WI38 (cell line): ENCODE measurements at regions not wholly inside any gene's neighbourhood (a gene's known extent, or its start where the extent isn't known, plus 50 kb on each side); places are given as distances from the start of the nearest gene placed in this dataset.

Experiments used
- H3K4me3 ChIP-seq: 2 replicates; pipeline ENCODE4 v1.5.1; 2011; ENCODE audit warnings: low read depth, mild to moderate bottlenecking, control low read depth, low read length
- TF ChIP-seq, protein P1 (sequence below): IDR thresholded peaks from 2 replicates; pipeline ENCODE4 v1.5.1; 2012; ENCODE audit warnings: low read depth, mild to moderate bottlenecking, control low read depth, low read length

DNA sequence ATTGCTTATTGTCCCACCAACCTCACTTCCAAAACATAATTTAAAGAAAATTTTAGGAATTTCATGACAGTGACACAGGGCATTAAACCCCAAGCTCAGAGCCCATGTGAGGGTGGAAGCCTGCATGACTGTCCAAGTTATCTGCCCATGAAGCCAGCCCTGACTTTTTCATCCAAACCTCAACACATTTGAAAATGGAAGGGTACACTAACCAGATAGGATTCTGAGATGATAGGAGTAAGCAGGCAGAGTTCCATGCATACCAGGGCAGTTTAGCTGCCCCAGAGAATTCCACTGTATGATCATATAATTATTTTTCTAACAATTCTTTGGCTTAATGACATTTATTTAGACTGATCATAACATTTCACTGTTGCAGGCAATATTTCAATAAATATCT, 986.0 kb downstream of the TTLL7 start:
- TF ChIP-seq, protein P1, sequence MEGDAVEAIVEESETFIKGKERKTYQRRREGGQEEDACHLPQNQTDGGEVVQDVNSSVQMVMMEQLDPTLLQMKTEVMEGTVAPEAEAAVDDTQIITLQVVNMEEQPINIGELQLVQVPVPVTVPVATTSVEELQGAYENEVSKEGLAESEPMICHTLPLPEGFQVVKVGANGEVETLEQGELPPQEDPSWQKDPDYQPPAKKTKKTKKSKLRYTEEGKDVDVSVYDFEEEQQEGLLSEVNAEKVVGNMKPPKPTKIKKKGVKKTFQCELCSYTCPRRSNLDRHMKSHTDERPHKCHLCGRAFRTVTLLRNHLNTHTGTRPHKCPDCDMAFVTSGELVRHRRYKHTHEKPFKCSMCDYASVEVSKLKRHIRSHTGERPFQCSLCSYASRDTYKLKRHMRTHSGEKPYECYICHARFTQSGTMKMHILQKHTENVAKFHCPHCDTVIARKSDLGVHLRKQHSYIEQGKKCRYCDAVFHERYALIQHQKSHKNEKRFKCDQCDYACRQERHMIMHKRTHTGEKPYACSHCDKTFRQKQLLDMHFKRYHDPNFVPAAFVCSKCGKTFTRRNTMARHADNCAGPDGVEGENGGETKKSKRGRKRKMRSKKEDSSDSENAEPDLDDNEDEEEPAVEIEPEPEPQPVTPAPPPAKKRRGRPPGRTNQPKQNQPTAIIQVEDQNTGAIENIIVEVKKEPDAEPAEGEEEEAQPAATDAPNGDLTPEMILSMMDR = no peak

DNA sequence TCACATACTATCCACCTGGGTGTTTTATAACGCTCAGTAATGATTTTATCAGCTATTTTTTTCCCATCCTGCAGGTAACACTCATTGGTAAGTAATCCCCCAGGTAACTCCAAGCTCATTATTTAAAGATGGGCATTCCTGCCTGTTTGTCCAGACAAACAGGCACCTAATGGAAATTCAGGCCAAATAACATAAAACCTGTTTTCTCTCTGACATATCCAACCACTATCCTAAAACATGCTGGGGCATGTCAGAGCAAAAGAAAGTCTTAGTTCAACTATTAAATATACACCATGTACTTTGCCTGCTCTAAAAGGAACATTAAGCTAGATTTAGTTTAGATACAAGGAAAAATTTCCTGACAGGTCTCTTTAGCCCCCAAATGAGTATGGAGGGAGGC, 987.7 kb downstream of the TTLL7 start:
- H3K4me3 ChIP-seq = no peak overlapping the region
- TF ChIP-seq, protein P1 = no peak

More for the DNA sequence above, 986.0 kb downstream of the TTLL7 start:
- no peak overlapping the region for H3K4me3 ChIP-seq

DNA sequence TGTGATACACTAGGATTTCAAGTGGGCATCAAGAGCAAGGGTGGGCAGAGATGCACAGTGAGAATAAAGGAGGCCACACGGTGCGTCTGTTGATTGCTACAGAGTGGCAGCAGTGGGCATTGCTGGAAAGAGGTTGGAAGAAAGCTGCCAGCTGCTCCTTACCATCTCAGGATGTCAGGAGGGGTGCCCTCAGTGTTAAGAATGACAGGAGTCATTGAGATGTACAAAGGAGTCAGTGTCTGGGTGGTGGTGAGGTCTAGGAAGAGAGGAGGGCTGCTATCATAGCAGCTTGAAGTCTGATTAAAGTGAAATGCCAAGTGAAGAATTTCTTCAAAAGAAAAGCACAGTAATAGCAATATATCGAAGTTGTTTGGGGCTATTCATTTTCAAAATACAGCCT, 992.7 kb downstream of the TTLL7 start:
- TF ChIP-seq, protein P1 = no peak
- no peak overlapping the region for H3K4me3 ChIP-seq

DNA sequence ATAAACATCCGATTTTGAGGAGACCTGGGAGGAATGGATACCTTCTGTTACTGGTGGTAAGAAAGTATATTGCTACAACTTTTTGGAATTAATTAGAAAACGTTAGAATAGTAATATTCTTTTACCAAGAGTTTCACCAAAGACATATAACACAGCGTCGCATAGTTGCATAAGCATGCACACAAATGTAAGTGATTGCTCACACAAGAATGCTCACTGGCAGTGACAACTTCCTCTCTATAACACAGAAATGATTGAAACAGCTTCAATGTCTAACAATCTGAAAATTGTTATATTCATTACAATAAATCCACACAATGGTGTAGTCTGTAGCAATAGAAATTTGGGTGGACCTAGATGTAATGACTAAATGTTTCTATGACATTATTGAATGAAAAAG, 998.6 kb downstream of the TTLL7 start:
- H3K4me3 ChIP-seq = no peak overlapping the region
- TF ChIP-seq, protein P1 = no peak

DNA sequence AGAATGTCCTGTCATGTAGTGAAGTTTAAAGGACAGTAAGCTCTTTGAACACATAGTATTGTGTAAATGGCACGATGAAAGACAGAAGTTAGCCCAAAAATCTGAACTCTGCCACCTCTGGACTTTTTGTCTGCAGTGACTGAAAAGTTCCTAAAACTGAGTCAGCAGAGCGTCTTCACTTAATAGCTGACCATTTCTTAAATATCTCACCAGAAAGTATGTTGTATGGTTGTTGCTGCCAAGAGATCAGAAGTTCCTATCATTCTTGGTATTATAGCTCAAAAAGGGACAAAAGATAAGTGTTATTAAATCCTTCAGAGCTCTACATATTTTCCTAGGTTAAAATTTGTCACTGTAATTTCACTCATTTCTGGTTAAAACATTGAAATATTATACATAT, 1003.0 kb downstream of the TTLL7 start:
- no peak overlapping the region for H3K4me3 ChIP-seq
- TF ChIP-seq, protein P1 = no peak

DNA sequence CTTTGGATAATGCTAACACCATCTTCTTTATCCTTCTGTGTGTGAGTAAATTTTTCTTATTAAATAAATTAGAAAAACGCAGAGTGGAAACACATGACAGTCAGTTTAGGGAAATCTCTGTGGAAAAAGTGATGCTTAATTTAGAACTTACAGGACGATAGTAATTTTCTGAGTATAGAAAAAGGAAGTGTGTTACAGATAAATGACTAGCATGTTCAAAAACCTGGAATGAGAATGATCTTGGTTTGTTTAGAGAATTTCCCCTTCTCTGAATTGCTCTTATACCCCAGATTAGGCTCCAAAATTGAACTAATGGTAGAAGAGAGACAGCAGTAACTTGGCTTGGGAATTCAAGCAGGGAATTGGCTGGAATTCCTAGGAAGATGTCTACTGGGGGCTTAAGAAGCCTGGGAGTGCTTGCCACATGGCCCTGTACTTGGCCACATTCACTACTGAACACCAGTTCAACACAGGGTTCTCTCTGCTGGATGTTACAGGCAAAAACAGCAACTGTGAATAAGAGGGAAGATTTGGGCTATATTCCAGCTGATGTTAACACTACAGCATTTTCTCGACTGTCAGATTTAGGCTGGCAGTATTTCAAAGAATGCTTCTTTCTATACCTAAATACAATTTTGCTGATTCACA, 1004.2 kb downstream of the TTLL7 start:
- TF ChIP-seq, protein P1 = no peak
- H3K4me3 ChIP-seq = no peak overlapping the region

DNA sequence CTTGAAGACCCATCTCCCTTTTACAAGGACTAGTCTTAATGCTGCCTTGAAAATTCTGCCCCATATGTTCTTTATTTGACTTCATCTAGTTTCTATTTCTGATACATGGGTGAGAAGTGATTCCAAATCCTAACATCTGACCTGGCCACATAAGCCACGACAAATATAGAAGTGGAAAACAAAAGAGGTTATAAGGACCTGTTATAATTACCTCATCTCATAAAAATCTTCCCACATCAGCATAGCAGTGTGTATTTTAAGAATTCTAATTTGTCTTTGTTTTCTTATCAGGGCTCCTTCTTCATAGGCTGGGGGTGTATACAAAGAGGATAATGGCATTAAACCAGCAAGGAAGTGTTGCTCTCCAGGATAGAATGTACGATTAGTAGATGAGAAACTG, 1007.4 kb downstream of the TTLL7 start:
- TF ChIP-seq, protein P1 = no peak
- H3K4me3 ChIP-seq = no peak overlapping the region
